Neutrophil (primary cell): ENCODE measurements at regions not wholly inside any gene's neighbourhood (a gene's known extent, or its start where the extent isn't known, plus 50 kb on each side); places are given as distances from the start of the nearest gene placed in this dataset.

Experiments used
- H3K27ac ChIP-seq: fragments of 200-600 bp; sonication (generic); 2 replicates; pipeline ENCODE4 v1.5.1; 2016; ENCODE audit warnings: mild to moderate bottlenecking, moderate library complexity
- H3K27me3 ChIP-seq: fragments of 200-600 bp; sonication (generic); 2 replicates; pipeline ENCODE4 v1.6.0; 2016; ENCODE audit warnings: mild to moderate bottlenecking
- H3K36me3 ChIP-seq: fragments of 200-600 bp; sonication (generic); 2 replicates; pipeline ENCODE4 v1.5.1; 2017
- H3K4me1 ChIP-seq, 2 experiments: fragments of 200-600 bp in 1 of 2; sonication (generic) in 1 of 2; 1 replicate in 1 of 2; 2 replicates in 1 of 2; pipeline versions ENCODE4 v1.5.1 to v1.6.1; 2013 to 2016; ENCODE audit warnings: low read depth in 1 of 2, low read length in 1 of 2, mild to moderate bottlenecking in 1 of 2, moderate library complexity in 1 of 2; ENCODE audit not compliant: control insufficient read depth in 1 of 2, insufficient read depth in 1 of 2
- H3K4me3 ChIP-seq, 2 experiments: fragments of 200-600 bp in 1 of 2; sonication (generic) in 1 of 2; 1 replicate in 1 of 2; 2 replicates in 1 of 2; pipeline ENCODE4 v1.5.1; 2013 to 2016; ENCODE audit warnings: low read depth in 1 of 2, low read length in 1 of 2, mild to moderate bottlenecking in 1 of 2, moderate library complexity in 1 of 2
- H3K9me3 ChIP-seq: fragments of 200-600 bp; sonication (generic); 2 replicates; pipeline ENCODE4 v1.5.1; 2016
- TF ChIP-seq, protein P1 (sequence below): fragments of 200-600 bp; sonication (generic); IDR thresholded peaks from 2 replicates; pipeline ENCODE4 v1.5.1; 2016; ENCODE audit warnings: antibody characterized with exemption

DNA sequence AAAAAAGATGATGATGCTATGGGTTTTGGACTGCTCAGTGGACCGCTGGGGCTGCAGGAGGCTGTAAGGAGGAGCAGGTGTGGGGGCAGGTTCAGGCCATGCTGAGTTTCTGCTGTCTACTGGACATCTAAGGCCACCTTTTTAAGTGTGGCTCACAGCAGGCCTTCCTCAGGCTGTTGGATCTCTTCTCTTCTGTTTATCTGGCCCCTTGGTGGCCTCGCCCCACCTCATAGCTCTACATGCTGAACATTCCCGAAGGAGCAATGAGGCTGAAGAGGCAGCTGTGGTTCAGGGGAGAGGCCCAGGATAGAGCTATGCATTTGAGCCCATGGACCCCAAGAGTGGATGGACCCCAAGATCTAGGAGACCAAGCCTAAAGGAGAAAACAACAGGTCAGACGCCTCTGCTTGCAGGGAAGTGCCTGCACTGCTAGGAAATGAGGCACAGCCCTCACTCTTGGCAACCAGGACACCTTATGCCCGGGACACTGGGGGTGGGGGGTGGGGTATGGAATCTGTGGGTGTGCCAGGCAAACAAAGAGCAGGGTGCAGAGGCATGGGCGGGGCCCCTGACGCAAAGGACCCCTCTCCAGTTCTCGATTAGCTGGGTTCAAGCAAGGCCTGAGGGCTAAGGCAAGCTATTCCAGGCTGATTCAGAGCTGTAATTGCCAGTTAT lies 168.9 kb downstream of the BCOR start:
- H3K36me3 ChIP-seq, result no peaks in the 10 kb centered on the region
- TF ChIP-seq, protein P1, sequence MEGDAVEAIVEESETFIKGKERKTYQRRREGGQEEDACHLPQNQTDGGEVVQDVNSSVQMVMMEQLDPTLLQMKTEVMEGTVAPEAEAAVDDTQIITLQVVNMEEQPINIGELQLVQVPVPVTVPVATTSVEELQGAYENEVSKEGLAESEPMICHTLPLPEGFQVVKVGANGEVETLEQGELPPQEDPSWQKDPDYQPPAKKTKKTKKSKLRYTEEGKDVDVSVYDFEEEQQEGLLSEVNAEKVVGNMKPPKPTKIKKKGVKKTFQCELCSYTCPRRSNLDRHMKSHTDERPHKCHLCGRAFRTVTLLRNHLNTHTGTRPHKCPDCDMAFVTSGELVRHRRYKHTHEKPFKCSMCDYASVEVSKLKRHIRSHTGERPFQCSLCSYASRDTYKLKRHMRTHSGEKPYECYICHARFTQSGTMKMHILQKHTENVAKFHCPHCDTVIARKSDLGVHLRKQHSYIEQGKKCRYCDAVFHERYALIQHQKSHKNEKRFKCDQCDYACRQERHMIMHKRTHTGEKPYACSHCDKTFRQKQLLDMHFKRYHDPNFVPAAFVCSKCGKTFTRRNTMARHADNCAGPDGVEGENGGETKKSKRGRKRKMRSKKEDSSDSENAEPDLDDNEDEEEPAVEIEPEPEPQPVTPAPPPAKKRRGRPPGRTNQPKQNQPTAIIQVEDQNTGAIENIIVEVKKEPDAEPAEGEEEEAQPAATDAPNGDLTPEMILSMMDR, result no peak
- H3K4me3 ChIP-seq, result no peak overlapping the region

DNA sequence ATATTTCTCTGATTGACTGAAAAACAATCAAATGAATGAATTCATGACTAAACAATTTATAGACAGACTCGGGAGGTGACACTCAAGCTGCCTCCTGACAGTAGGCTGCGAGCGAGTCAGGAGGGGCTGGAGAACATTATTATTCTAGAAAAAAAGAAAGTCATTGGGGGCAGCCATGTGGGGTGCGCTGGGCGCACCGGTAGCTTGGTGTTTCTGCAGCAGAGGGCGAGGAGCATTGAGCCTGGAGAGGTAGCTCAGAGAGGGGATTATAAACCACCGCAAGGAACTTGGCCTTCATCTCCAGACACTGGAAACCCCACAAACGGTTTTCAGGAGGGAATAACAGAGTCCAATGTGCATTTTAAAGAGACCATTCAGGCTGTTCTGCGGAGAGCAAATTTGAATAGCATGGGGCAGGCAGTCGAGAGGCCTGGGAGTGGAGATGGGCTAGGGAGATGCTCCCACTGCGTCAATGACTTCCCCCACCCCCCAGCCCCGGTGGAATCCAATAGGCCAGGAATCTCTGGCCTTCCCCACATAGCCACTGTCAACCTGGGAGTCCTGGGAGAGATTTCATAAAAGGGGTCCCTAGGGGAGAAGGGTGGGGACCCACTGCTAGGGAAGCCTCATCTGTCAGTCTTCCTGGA lies 168.3 kb downstream of the BCOR start:
- Histone ChIP-seq H3K27me3 (no peaks in the 10 kb centered on the region), H3K36me3 (no peaks in the 10 kb centered on the region), H3K4me1 (no peaks in the 10 kb centered on the region), H3K27ac (no peak overlapping the region), H3K9me3 (no peaks in the 10 kb centered on the region), H3K4me3 (no peak overlapping the region)
- TF ChIP-seq, protein P1, result no peak

More for the DNA sequence above, 168.9 kb downstream of the BCOR start:
- Histone ChIP-seq H3K27me3 (no peaks in the 10 kb centered on the region), H3K4me1 (no peaks in the 10 kb centered on the region), H3K27ac (no peak overlapping the region), H3K9me3 (no peaks in the 10 kb centered on the region)

DNA sequence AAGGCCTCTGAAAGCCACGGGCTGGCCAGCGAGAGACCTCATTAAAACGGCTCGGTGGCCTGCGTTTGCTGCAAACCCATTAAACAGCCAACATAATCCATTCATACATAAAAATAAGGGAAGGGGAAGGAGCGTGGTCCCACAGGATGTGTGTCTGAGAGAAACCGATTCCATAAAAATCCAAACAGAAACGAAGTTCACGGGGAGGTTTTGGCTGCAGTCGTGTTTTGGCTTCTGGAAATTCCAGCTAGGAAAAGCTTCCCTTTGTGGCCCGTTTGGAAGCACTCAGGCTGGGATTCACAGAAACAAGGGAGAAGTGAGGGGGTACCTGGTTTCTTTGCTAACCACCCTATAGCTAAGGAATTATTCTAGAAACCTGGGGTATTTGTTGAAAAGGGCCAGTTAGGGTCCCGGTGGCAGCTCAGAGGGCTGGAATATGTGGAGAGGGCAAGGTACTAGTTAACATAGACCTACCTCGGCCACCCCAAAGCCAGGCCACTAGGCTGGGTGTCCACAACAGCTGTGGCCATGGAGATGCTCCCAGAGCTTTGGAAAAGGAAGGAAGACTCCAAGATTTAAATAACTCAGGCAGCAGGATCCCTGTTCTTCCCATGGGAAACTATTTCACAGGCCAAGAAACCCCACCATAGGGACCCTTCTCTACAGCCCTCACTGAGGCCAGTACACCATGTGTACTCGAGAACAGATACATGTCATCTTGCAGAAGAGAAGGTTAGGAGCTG lies 166.8 kb downstream of the BCOR start:
- Histone ChIP-seq H3K27ac (no peak overlapping the region), H3K27me3 (no peaks in the 10 kb centered on the region), H3K36me3 (no peaks in the 10 kb centered on the region), H3K4me3 (no peak overlapping the region), H3K9me3 (no peaks in the 10 kb centered on the region), H3K4me1 (peaks cover 6% of the 10 kb centered on the region in 2 experiments)
- TF ChIP-seq, protein P1, result no peak

DNA sequence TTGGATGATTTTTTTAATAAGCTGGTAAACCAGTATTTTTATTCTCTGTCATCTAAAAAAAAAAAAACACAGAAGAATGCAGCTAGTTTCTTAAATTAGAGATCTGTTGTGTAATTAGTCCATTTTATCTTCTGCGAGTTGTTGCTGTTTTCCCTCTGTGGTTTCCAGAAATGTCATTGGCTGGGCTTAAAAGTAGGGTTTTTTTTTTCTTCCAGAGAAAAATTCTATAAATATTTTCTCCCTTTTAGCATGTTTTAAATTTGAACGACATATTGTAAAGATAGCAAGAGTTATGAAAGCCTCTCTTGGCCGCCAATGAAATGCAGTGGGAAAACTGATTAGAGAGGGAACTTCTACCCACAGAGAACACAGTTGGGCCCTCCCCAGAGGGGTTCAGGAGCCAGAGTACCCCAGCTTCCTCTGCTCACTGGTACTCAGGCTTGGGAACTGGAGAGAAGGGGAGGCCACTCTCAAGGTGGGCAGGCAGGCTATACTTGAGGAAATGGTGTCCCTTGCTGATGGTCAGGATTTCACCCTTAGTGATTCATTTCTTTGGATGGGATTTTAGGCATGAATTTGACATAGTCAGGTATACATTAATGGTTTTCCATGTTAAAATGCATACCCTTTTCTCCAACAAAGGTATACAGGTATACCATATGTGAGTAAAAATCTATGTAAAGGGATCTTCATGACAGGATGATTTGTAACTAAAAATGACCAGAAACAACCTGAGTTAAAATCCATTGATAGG lies 166.1 kb downstream of the BCOR start:
- no peaks in the 10 kb centered on the region for H3K27me3 ChIP-seq
- TF ChIP-seq, protein P1, result no peak
- no peak overlapping the region for H3K27ac ChIP-seq
- H3K4me3 ChIP-seq, result no peak overlapping the region
- H3K36me3 ChIP-seq, result no peaks in the 10 kb centered on the region
- H3K9me3 ChIP-seq, result no peaks in the 10 kb centered on the region
- peaks cover 12 to 13% of the 10 kb centered on the region in 2 experiments for H3K4me1 ChIP-seq

DNA sequence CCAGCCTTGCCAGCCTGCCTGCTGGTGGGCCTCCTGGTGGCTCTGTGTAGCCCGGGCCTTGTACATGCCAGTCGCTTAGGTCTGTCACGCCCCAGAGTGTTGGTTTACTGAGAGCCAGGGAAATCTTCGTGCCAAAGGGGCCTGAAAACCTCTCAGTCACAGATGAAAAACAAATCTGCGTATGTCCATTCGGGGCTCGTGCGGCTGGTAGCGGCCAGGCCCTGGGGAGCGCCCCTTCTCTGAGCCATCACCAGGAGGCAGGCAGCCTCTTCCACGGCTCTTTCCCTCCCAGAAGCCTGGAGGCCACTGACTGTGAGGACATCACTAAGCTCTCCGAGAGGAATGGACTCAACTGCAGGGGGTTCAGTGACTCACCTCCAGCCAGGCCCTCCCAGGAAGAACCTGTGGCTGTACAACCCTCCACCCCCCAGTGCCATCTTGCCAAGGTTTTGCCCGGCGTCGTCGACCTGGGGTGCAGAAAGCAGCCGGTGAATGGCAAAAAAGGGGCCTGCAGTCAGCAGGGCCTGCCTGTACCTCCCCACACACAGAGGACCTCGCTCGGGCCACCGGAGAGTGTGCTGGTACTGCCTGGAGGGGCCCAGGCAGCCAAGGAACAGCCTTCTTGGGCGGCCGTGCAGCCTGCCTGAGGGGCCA lies 162.2 kb downstream of the BCOR start:
- Histone ChIP-seq H3K27ac (no peak overlapping the region), H3K4me3 (no peak overlapping the region), H3K4me1 (peaks cover 18 to 23% of the 10 kb centered on the region in 2 experiments), H3K27me3 (no peaks in the 10 kb centered on the region), H3K9me3 (no peaks in the 10 kb centered on the region), H3K36me3 (no peaks in the 10 kb centered on the region)
- TF ChIP-seq, protein P1, result no peak
